MCF 10A (cell line): ENCODE measurements at regions not wholly inside any gene's neighbourhood (a gene's known extent, or its start where the extent isn't known, plus 50 kb on each side); places are given as distances from the start of the nearest gene placed in this dataset.

ENCODE experiments used
- BruUV-seq: library from RNA; stranded (reverse); fragments of 400-500 nt; replicated peaks from 2 replicates; lab custom pipeline; 2021; lab: Mats Ljungman, UMichigan
- CTCF ChIA-PET: fragments of 300-600 bp; sonication (Branson Sonifier 250); formaldehyde crosslinking; extraction: SDS; loops from one replicate; lab custom pipeline; 2021; ENCODE audit warnings: antibody characterized with exemption, inconsistent platforms; lab: Yijun Ruan, JAX
- POLR2A ChIA-PET: fragments of 300-600, 350-650 bp; sonication (Branson Sonifier 250); formaldehyde crosslinking; extraction: SDS; loops from one replicate; lab custom pipeline; 2020; ENCODE audit warnings: antibody characterized with exemption, inconsistent platforms; lab: Yijun Ruan, JAX
- DNase-seq: peaks from one replicate; pipeline ENCODE4 v3.0.0-alpha.2; 2018; ENCODE audit not compliant: unreplicated experiment
- H3K27ac Mint-ChIP-seq: one replicate; pipeline ENCODE4 v1.8.0; 2022; ENCODE audit warnings: mild to moderate bottlenecking, low read depth, mixed read lengths; ENCODE audit not compliant: unreplicated experiment
- H3K27me3 Mint-ChIP-seq: one replicate; pipeline ENCODE4 v1.8.0; 2022; ENCODE audit warnings: mixed read lengths; ENCODE audit not compliant: insufficient read depth, unreplicated experiment
- H3K36me3 Mint-ChIP-seq: one replicate; pipeline ENCODE4 v1.8.0; 2022; ENCODE audit warnings: mild to moderate bottlenecking, moderate library complexity, mixed read lengths; ENCODE audit not compliant: insufficient read depth, unreplicated experiment
- H3K4me1 Mint-ChIP-seq: one replicate; pipeline ENCODE4 v1.8.0; 2022; ENCODE audit warnings: mixed read lengths; ENCODE audit not compliant: insufficient read depth, unreplicated experiment
- H3K4me3 Mint-ChIP-seq: one replicate; pipeline ENCODE4 v1.8.0; 2022; ENCODE audit warnings: mild to moderate bottlenecking, moderate library complexity, mixed read lengths; ENCODE audit not compliant: unreplicated experiment
- H3K9me3 Mint-ChIP-seq: one replicate; pipeline ENCODE4 v1.8.0; 2022; ENCODE audit warnings: mixed read lengths; ENCODE audit not compliant: unreplicated experiment
- intact Hi-C: fragments of 100-400 bp; cut with micrococcal nuclease; formaldehyde crosslinking; loops from 2 replicates; pipeline ENCODE4 v1.14.1; 2022
- TF ChIP-seq, protein P1 (sequence below): fragments of 200-600 bp; IDR thresholded peaks from one replicate; pipeline ENCODE4 v1.8.0; 2022; ENCODE audit warnings: antibody characterized with exemption, mild to moderate bottlenecking; ENCODE audit not compliant: unreplicated experiment

DNA sequence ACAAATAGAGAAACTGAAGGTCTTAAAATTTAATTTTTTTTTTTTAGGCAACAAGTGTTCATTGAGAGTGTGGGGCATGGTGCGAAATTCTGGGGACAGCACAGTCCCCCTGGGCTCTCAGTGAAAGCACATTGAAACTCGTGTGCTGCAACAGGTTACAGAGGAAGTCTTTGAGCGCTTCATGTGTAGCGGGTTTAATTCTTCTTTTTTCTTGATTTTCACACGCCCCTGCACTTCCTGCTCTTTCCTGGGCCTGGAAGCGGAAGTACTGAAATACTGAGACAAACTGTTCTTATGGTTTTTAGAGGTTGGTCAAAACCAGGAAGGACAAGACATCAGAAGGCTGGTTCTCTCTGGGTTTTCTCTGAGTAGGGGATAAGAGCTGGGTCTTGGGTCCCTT lies 203.5 kb downstream of the PTEN start:
- TF ChIP-seq, protein P1, sequence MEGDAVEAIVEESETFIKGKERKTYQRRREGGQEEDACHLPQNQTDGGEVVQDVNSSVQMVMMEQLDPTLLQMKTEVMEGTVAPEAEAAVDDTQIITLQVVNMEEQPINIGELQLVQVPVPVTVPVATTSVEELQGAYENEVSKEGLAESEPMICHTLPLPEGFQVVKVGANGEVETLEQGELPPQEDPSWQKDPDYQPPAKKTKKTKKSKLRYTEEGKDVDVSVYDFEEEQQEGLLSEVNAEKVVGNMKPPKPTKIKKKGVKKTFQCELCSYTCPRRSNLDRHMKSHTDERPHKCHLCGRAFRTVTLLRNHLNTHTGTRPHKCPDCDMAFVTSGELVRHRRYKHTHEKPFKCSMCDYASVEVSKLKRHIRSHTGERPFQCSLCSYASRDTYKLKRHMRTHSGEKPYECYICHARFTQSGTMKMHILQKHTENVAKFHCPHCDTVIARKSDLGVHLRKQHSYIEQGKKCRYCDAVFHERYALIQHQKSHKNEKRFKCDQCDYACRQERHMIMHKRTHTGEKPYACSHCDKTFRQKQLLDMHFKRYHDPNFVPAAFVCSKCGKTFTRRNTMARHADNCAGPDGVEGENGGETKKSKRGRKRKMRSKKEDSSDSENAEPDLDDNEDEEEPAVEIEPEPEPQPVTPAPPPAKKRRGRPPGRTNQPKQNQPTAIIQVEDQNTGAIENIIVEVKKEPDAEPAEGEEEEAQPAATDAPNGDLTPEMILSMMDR = no peak
- DNase-seq = no peak
- H3K27ac Mint-ChIP-seq = no peak overlapping the region
- H3K4me1 Mint-ChIP-seq = peaks cover 17% of the 10 kb centered on the region
- no peaks in the 10 kb centered on the region for H3K36me3 Mint-ChIP-seq
- CTCF ChIA-PET = interaction anchor here (0.6 to 1.7 kb wide), 3 partner anchors 11 to 86 kb away, joined by 5 to 7 read pairs (median 5); no protein-coding TSS in a partner anchor
- no peak overlapping the region for H3K4me3 Mint-ChIP-seq
- intact Hi-C loops = no loop called here
- H3K9me3 Mint-ChIP-seq = no peaks in the 10 kb centered on the region
- H3K27me3 Mint-ChIP-seq = no peaks in the 10 kb centered on the region
- no TSS peak for BruUV-seq
- POLR2A ChIA-PET = interaction anchor here (0.9 kb wide), 1 partner anchor 24 kb away, joined by 3 read pairs; no protein-coding TSS in a partner anchor

DNA sequence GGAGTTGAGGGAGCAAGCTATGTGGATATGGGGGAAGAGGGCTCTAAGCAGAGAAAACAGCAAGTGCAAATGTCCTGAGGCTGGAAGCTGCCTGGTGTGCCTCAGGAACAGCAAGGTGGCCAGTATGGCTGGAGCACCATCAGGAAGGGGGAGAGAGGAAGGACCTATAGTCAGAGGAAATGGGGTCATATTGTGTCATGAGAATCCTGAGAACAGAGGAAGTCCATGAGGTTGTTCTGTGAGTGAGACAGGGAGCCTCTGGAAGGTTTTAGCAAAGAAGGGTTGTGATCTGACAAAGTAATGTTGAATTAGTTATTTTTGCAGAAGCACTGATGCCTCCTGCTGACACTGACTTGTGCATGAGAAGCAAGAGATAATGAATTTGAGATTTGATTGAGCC lies 204.3 kb downstream of the PTEN start:
- DNase-seq = no peak
- POLR2A ChIA-PET = no interaction called here
- no TSS peak for BruUV-seq
- Mint-ChIP-seq H3K9me3 (no peaks in the 10 kb centered on the region), H3K27ac (no peak overlapping the region), H3K4me1 (peaks cover 17% of the 10 kb centered on the region), H3K27me3 (no peaks in the 10 kb centered on the region), H3K4me3 (no peak overlapping the region), H3K36me3 (no peaks in the 10 kb centered on the region)
- CTCF ChIA-PET = interaction anchor here (0.6 to 1.7 kb wide), 3 partner anchors 10 to 153 kb away, joined by 3 to 7 read pairs (median 3); no protein-coding TSS in a partner anchor
- intact Hi-C loops = no loop called here
- TF ChIP-seq, protein P1 = no peak

DNA sequence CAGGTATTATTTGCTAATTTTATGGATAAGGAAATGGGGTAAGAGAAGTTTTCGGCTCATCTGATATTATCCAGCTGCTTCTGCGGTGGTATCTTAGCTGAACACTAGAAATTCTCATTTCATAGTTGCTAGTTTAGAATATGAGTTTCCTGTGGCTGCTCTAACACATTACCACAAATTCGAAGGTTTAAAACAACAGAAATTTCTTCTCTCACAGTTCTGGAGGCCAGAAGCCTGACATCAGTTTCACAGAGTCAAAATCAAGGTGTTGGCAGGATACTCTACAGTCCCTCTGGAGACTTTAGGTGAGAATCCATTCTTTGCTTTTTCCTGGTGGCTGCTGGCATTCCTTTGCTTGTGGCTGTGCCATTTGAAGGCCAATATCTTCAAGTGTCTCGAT lies 205.9 kb downstream of the PTEN start:
- Mint-ChIP-seq H3K36me3 (no peaks in the 10 kb centered on the region), H3K27ac (no peak overlapping the region), H3K4me3 (no peak overlapping the region), H3K27me3 (no peaks in the 10 kb centered on the region), H3K9me3 (no peaks in the 10 kb centered on the region), H3K4me1 (peaks cover 5% of the 10 kb centered on the region)
- ChIA-PET POLR2A (interaction anchor here (1.0 kb wide), 1 partner anchor 91 kb away, joined by 3 read pairs; no protein-coding TSS in a partner anchor), CTCF (no interaction called here)
- intact Hi-C loops = no loop called here
- TF ChIP-seq, protein P1 = no peak
- BruUV-seq = no TSS peak
- DNase-seq = no peak

DNA sequence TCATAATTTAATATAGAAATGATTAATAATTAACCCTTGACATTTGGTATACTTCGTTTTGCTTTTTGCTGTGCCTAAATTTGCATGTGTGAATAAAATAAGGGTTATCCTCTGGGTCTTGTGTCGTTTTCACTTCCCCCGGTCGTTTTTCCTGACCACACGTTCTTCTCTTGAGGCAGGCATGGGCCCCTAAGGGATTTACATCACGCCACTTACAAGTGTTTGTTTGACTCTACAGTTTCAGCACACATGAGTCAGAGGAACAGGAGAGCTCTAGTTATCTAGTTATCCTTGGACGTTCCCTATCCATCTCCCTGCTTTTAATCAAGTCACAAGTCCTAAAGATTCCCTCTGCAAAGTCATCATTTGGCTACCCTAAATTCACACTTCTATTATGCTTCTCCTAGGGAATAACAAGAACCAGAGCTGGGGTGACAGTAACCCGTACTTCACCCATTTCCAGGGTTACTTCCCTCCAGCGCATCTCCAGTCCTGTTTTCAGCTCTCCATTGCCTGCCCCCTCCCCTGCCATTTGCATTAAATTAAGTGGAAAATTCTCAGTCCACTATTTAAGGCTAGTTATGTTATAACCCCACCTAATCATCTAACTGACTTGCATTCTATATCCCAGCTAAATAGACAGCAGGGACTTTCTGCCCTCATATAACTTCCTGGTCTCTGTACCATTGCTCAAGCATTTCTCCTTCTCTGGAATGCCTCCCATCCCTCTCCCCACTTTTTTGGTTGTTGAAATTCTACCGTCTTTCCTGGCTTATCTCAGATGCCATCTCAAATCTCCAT lies 206.9 kb downstream of the PTEN start:
- Mint-ChIP-seq H3K9me3 (no peaks in the 10 kb centered on the region), H3K36me3 (no peaks in the 10 kb centered on the region), H3K27ac (no peak overlapping the region), H3K27me3 (no peaks in the 10 kb centered on the region), H3K4me1 (no peaks in the 10 kb centered on the region), H3K4me3 (no peak overlapping the region)
- no TSS peak for BruUV-seq
- TF ChIP-seq, protein P1 = no peak
- DNase-seq = no peak
- intact Hi-C loops = no loop called here
- ChIA-PET CTCF (no interaction called here), POLR2A (no interaction called here)
